Fibroblast of lung (primary cell): ENCODE measurements at regions not wholly inside any gene's neighbourhood (a gene's known extent, or its start where the extent isn't known, plus 50 kb on each side); places are given as distances from the start of the nearest gene placed in this dataset.
"Not testable (repeated sequence)": the region's sequence is repeated elsewhere in the genome, so short reads cannot be mapped to it uniquely, and the experiment has no call there.

ENCODE experiments used
- DNase-seq, 2 donors: peaks; one replicate each; pipeline versions ENCODE4 v3.0.0 to v3.0.0-alpha.2; 2010; ENCODE audit warnings: low read depth in 2 of 2
- H2AFZ ChIP-seq: 2 replicates; pipeline ENCODE4 v1.5.1; 2012; ENCODE audit warnings: low read length, control low read depth, inconsistent platforms
- H3K27ac ChIP-seq: 2 replicates; pipeline ENCODE4 v1.5.1; 2011; ENCODE audit warnings: low read length, control low read depth; ENCODE audit not compliant: insufficient read depth
- H3K27me3 ChIP-seq: 2 replicates; pipeline ENCODE4 v1.5.1; 2011; ENCODE audit warnings: mild to moderate bottlenecking, low read length; ENCODE audit not compliant: control insufficient read depth, insufficient read depth
- H3K36me3 ChIP-seq: 2 replicates; pipeline ENCODE4 v1.5.1; 2011; ENCODE audit warnings: low read length; ENCODE audit not compliant: control insufficient read depth, insufficient read depth
- H3K4me1 ChIP-seq: 2 replicates; pipeline ENCODE4 v1.5.1; 2011; ENCODE audit warnings: low read length; ENCODE audit not compliant: control insufficient read depth, insufficient read depth; ENCODE audit errors: extremely low read depth
- H3K4me2 ChIP-seq: 2 replicates; pipeline ENCODE4 v1.5.1; 2011; ENCODE audit warnings: low read length, control low read depth; ENCODE audit not compliant: insufficient read depth; ENCODE audit errors: extremely low read depth
- H3K4me3 ChIP-seq, 4 experiments: fragments of 200-600 bp in 1 of 4; sonication (generic) in 1 of 4; replicated peaks in 1 of 4; 2 replicates each; pipeline ENCODE4 v1.5.1; 2011 to 2016; ENCODE audit warnings: low read length in 4 of 4, low read depth in 3 of 4, mild to moderate bottlenecking in 3 of 4, control low read depth in 2 of 4, inconsistent platforms in 1 of 4, mixed read lengths in 1 of 4; ENCODE audit not compliant: insufficient read depth in 1 of 4; ENCODE audit errors: control extremely low read depth in 1 of 4
- H3K79me2 ChIP-seq: 2 replicates; pipeline ENCODE4 v1.5.1; 2012; ENCODE audit warnings: mild to moderate bottlenecking, low read length, inconsistent platforms; ENCODE audit not compliant: control insufficient read depth, insufficient read depth
- H3K9ac ChIP-seq: 2 replicates; pipeline ENCODE4 v1.5.1; 2011; ENCODE audit warnings: mild to moderate bottlenecking, low read length, control low read depth; ENCODE audit not compliant: insufficient read depth
- H3K9me3 ChIP-seq: 2 replicates; pipeline ENCODE4 v1.5.1; 2012; ENCODE audit warnings: low read depth, low read length; ENCODE audit not compliant: control insufficient read depth, insufficient read depth
- H4K20me1 ChIP-seq: 2 replicates; pipeline ENCODE4 v1.5.1; 2011; ENCODE audit warnings: low read length; ENCODE audit not compliant: control insufficient read depth, insufficient read depth; ENCODE audit errors: extremely low read depth
- EZH2 ChIP-seq: IDR thresholded peaks from 2 replicates; pipeline ENCODE4 v1.5.1; 2012; ENCODE audit warnings: low read length, control low read depth, mild to moderate bottlenecking; ENCODE audit errors: missing control alignments
- TF ChIP-seq, protein P1 (sequence below), 2 donors: IDR thresholded peaks in 1 of 2; conservative IDR thresholded peaks in 1 of 2; 1 replicate in 1 of 2; 2 replicates in 1 of 2; pipeline ENCODE4 v1.5.1; 2011 to 2012; ENCODE audit warnings: low read length in 2 of 2, control low read depth in 1 of 2, inconsistent platforms in 1 of 2, low read depth in 1 of 2, mild to moderate bottlenecking in 1 of 2

DNA sequence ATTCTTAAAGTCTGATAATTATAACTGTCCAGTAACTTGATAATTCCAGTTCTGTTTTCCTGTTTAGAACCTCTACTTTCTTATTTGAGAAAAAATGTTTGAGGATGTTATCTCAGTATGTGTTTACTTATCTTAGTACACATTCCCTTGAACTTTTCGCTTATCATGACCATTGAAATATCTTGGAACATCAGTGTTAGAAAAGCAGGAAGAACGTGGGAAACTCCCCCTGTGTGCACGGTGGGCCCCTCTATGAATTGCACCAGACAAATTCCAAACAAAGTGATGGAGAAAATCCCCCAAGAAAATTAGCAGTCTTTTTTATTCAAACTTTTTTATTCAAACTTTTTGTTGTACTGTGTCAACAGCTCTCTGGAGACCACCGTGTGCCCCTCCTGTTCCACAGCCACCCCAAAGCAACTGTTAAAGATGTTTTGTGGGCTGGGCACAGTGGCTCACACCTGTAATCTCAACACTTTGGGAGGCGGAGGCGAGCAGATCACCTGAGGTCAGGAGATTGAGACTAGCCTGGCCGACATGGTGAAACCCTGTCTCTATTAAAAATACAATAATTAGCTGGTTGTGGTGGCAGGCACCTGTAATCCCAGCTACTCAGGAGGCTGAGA is 78.3 kb upstream of the PEG3 start:
- Histone ChIP-seq H3K4me1 (no peaks in the 10 kb centered on the region), H3K27me3 (no peaks in the 10 kb centered on the region), H3K36me3 (no peaks in the 10 kb centered on the region), H3K4me2 (no peak overlapping the region), H3K9ac (no peak overlapping the region), H4K20me1 (no peaks in the 10 kb centered on the region), H3K79me2 (no peaks in the 10 kb centered on the region), H3K4me3 (no peak overlapping the region), H3K9me3 (no peaks in the 10 kb centered on the region), H3K27ac (no peak overlapping the region), H2AFZ (no peak overlapping the region)
- TF ChIP-seq, protein P1, sequence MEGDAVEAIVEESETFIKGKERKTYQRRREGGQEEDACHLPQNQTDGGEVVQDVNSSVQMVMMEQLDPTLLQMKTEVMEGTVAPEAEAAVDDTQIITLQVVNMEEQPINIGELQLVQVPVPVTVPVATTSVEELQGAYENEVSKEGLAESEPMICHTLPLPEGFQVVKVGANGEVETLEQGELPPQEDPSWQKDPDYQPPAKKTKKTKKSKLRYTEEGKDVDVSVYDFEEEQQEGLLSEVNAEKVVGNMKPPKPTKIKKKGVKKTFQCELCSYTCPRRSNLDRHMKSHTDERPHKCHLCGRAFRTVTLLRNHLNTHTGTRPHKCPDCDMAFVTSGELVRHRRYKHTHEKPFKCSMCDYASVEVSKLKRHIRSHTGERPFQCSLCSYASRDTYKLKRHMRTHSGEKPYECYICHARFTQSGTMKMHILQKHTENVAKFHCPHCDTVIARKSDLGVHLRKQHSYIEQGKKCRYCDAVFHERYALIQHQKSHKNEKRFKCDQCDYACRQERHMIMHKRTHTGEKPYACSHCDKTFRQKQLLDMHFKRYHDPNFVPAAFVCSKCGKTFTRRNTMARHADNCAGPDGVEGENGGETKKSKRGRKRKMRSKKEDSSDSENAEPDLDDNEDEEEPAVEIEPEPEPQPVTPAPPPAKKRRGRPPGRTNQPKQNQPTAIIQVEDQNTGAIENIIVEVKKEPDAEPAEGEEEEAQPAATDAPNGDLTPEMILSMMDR (conservative IDR thresholded peaks at IDR 0.05 in 1 of 2, IDR thresholded peaks at IDR 0.05 in 1 of 2; ENCODE audit: low read depth in 1 of 2, low read length in 2 of 2): no peak
- TF ChIP-seq EZH2: no peak
- no peak for DNase-seq

DNA sequence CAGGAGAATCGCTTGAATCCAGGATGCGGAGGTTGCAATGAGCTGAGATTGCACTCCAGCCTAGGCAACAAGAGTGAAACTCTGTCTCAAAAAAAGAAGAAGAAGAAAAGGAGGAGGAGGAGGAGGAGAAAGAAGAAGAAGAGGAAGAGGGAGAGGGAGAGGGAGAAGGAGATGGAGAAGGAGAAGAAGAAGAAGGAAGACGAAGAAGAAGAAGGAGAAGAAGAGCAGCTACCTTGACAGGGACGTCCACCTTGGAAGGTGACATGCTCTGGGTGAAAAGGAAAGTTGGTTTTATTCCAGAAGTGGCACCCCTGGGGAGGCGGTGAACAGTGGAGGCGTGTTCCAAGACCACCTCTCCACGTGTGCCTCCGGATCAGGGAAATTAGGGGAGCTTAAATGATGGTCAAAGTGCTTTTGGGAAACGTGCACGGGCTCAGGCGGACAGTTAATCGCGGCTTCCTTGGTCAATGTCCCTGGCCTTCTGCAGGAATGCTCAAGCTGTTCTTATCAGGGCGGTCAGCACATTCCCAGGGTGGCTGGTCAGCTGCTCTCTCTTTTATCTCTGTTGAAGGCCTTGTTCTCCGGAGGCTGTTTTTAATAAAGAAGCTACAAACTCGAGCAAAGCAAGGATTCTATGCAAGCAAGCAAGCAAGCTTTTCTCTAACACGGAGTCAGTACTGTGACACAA is 78.9 kb upstream of the PEG3 start:
- Histone ChIP-seq H2AFZ (no peak overlapping the region), H3K4me1 (no peaks in the 10 kb centered on the region), H3K4me2 (no peak overlapping the region), H3K9ac (no peak overlapping the region), H3K36me3 (no peaks in the 10 kb centered on the region), H3K27me3 (no peaks in the 10 kb centered on the region), H3K79me2 (no peaks in the 10 kb centered on the region), H3K9me3 (no peaks in the 10 kb centered on the region), H3K27ac (no peak overlapping the region), H3K4me3 (no peak overlapping the region), H4K20me1 (no peaks in the 10 kb centered on the region)
- no peak for DNase-seq
- TF ChIP-seq, protein P1 (conservative IDR thresholded peaks at IDR 0.05 in 1 of 2, IDR thresholded peaks at IDR 0.05 in 1 of 2; ENCODE audit: low read depth in 1 of 2, low read length in 2 of 2): no peak
- no peak for TF ChIP-seq EZH2

DNA sequence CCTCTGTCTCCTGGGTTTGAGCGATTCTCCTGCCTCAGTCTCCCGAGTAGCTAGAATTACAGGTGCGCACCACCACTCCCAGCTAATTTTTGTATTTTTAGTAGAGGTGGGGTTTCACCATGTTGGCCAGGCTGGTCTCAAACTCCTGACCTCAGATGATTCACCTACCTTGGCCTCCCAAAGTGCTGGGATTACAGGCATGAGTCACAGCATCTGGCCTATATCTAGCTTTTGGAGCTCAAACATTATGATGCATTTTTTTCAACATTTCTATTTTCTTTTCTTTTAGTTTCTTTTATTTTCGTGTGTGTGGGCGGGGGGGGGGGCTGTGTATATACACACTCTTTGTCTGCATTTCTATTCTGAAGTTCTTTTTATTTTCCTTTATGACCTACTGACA is 85.6 kb upstream of the PEG3 start:
- not testable (repeated sequence) for H3K9me3 ChIP-seq, H2AFZ ChIP-seq, H3K9ac ChIP-seq, H3K79me2 ChIP-seq, H3K27ac ChIP-seq, H3K4me2 ChIP-seq, H3K36me3 ChIP-seq, H4K20me1 ChIP-seq, H3K4me3 ChIP-seq, DNase-seq, H3K27me3 ChIP-seq, H3K4me1 ChIP-seq
